ENCODE measurements at regions not wholly inside any gene's neighbourhood (a gene's known extent, or its start where the extent isn't known, plus 50 kb on each side); places are given as distances from the start of the nearest gene placed in this dataset.
"Not testable (repeated sequence)": the region's sequence is repeated elsewhere in the genome, so short reads cannot be mapped to it uniquely, and the experiment has no call there.

DNA sequence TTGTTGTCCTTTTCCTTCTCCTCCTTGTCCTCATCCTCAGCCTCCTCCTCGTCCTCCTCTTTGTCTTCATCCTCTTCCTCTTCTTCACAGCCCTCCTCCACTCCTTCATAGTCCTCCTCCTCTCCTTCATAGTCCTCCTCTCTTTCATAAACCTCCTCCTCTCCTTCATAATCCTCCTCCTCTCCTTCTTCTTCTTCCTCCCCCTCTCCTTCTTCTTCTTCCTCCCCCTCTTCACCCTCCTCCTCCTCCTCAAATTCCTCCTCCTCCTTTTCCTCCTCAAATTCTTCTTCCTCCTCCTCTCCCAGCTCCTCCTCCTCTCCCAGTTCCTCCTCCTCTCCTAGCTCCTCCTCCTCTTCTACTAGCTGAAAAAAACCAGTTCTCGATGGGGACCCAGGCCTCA is 143.8 kb upstream of the RADX start:
- no peak for DNase-seq
- in situ Hi-C loops (cut with HindIII; ENCODE audit: low pct_ligation_motif_present, low pct_unique_long_range_greater_than_20kb, low sequenced_read_pairs) = no loop called here

DNA sequence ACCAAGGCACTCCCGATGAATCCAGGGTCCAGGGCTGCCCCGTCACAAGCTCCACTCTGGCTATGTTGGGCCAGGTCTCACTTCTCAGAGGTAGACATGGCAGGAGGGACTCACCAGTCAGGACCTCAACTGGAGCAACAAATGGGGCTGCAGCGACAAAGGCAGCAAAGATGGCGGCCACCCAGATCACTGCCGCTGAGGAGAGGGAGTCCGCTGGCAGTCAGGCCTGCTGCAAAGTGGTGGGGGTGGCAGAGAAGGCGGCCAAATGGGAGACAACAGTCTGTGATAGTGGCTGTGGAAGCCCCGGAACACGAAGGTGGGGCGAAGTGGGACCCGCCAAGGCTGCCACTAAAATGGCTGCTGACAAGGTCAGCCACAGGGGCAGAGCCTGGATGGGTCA is 143.3 kb upstream of the RADX start:
- DNase-seq = no peak
- in situ Hi-C loops (cut with HindIII; ENCODE audit: low pct_ligation_motif_present, low pct_unique_long_range_greater_than_20kb, low sequenced_read_pairs) = no loop called here

DNA sequence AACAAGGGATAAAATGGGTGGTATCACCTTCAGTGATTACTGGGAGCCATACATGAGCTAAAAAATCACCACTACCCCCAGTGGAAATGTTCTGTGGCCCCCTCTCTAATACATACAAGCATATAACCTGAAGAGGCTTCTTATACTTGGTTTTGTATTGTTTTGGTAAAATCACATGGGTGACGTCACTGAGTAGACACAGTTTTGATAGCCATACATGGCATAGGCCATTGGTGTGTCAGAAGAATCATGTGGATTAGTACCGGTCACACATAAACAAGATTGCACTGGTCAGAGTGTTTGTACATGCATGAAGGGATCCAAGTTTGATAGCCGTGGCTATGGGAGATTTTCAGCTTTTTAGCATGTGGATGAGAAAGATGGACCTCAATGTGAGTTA is 131.9 kb upstream of the RADX start:
- in situ Hi-C loops (cut with HindIII; ENCODE audit: low pct_ligation_motif_present, low pct_unique_long_range_greater_than_20kb, low sequenced_read_pairs) = no loop called here
- no peak for DNase-seq

DNA sequence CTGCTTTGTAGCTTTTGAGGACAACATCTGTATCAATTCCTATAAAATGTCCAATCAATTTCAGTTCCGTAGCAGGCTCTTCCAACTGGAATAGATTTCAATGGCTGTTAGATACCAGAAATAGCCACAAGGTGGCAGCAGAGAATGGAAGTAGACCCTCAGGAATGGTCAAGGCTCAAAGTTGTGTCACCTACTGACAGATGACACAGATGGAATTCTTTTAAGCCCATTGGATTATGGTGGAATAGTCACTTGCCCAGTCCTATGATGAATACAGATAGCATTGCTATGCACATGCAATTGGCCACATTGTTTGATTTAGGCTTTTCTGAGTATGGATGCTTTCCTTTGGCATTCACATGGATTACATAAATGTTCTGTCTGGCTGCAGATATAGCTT is 130.4 kb upstream of the RADX start:
- in situ Hi-C loops (cut with HindIII; ENCODE audit: low pct_ligation_motif_present, low pct_unique_long_range_greater_than_20kb, low sequenced_read_pairs) = no loop called here
- peak; percentile 48 for DNase-seq

DNA sequence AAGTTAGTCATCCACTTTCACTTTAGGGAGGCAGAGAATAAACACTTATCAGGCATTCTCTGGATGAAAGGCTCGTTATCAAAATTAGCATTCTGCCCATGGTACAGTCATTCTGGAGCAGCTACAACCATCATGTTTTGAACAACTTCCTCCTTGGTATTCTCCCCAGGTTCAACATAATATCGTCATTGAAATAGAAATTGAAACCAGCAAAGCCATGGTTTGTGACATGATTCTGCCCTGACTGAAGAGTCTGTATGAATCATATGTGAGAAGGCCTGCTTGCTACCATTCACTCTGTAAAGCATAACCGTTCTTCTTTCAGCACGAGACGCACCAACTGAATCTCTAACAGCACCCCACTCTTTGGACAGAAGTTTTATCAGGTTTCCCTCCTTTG is 127.5 kb upstream of the RADX start:
- in situ Hi-C loops (cut with HindIII; ENCODE audit: low pct_ligation_motif_present, low pct_unique_long_range_greater_than_20kb, low sequenced_read_pairs) = no loop called here
- DNase-seq = peak; percentile 15

DNA sequence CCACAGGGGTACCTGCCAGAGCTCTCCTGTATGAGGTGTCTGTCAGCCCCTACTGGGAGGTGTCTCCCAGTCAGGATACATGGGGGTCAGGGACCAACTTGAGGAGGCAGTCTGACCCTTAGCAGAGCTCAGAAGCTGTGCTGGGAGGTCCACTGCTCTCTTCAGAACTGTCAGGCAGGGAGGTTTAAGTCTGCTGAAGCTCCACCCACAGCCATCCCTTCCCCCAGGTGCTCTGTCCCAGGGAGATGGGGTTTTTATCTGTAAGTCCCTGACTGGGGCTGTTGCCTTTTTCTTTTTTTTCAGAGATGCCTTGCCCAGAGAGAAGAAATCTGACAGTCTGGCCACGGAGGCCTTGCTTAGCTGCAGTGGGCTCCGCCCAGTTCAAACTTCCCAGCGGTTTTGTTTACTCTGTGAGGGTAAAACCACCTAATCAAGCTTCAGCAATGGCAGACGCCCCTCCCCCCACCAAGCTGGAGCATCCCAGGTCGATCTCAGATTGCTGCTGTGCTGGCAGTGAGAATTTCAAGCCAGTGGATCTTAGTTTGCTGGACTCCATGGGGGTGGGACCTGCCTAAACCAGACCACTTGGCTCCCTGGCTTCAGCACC is 118.5 kb upstream of the RADX start:
- in situ Hi-C loops (cut with HindIII; ENCODE audit: low pct_ligation_motif_present, low pct_unique_long_range_greater_than_20kb, low sequenced_read_pairs); DNase-seq: not testable (repeated sequence)

DNA sequence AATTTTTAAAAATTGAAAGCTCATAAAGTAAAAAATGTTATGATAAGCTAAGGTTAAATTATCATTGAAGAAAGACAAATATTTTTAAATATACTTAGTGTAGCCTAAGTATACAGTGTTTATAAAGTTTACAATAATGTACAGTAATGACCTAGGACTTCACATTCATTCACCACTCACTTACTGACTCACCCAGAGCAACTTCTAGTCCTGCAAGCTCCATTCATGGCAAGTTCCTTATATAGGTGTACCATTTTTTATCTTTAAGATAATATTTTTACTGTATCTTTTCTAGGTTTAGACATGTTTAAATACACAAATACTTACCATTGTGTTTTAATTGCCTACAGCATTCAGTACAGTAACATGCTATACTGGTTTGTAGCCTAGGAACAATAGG is 112.3 kb upstream of the RADX start:
- DNase-seq = no peak
- in situ Hi-C loops (cut with HindIII; ENCODE audit: low pct_ligation_motif_present, low pct_unique_long_range_greater_than_20kb, low sequenced_read_pairs) = no loop called here

DNA sequence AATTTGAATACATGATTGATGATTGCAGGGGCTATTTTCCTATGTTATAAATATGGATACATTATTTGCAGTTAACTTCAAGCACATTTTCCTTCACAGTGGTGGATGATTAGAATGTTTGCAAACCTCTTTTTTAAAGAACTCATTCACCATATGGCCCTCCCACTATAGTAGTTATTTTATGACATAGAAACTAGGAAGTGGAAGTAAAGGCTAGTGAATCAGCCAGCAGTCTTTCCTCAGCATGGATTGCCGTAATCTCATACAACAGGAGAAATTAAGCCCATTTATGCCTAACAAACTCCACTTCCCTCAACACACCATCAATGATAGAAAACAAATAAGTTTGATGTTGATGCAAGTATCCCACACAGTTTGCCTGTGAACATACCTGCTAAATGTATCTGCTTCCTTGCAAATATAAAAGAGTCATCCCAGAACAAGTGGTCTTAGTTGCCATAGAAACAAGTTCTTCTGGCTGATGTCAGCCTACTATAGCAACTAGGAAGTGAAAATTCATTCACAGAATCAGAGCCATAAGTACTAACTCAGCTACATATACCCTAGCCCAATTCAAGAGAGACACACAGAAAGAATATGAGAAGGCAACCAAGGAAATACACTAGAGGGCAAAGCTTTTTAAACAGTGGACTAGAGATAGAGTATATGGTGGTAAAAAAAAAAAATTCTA is 100.9 kb upstream of the RADX start:
- in situ Hi-C loops (cut with HindIII; ENCODE audit: low pct_ligation_motif_present, low pct_unique_long_range_greater_than_20kb, low sequenced_read_pairs) = no loop called here
- no peak for DNase-seq
